ENCODE measurements at regions not wholly inside any gene's neighbourhood (a gene's known extent, or its start where the extent isn't known, plus 50 kb on each side); places are given as distances from the start of the nearest gene placed in this dataset.

DNA sequence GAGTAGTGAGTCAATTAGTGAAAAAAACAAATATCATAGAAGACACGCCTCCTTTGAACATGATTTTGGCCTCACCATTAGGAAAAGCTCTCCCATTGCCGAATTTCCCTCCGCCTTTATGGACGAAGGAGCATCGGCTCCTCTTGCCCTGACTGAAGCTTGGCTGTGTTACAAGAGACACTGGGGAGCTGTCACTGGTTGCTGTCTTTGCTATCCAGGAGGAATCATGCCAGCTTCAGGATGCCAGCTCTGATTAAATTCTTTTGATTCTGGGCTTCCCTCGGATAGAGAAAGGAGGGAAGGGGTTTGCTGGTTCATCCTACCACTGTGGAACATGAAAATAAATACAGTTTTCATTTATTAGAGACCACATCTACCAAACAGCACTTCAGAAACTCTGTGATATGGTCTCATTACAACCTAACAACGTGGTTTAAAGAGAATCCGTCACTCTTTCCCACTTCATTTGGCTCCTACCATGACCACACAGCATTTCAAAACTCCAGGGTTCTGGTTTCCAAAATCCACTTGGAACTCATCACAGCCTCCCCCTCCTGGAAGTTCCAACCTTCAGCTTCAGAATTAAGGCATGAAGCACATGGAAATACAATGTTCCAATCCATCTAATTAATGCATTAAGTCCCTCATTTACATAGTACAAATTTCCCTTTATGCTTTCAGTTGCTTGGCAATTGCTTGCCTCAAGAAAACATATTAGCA lies 446.0 kb downstream of the EFNB2 start:
- TF ChIP-seq, protein P1, sequence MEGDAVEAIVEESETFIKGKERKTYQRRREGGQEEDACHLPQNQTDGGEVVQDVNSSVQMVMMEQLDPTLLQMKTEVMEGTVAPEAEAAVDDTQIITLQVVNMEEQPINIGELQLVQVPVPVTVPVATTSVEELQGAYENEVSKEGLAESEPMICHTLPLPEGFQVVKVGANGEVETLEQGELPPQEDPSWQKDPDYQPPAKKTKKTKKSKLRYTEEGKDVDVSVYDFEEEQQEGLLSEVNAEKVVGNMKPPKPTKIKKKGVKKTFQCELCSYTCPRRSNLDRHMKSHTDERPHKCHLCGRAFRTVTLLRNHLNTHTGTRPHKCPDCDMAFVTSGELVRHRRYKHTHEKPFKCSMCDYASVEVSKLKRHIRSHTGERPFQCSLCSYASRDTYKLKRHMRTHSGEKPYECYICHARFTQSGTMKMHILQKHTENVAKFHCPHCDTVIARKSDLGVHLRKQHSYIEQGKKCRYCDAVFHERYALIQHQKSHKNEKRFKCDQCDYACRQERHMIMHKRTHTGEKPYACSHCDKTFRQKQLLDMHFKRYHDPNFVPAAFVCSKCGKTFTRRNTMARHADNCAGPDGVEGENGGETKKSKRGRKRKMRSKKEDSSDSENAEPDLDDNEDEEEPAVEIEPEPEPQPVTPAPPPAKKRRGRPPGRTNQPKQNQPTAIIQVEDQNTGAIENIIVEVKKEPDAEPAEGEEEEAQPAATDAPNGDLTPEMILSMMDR (IDR thresholded peaks at IDR 0.05) = no peak
- TF ChIP-seq POLR2A (IDR thresholded peaks at IDR 0.05) = no peak
